ENCODE measurements at regions not wholly inside any gene's neighbourhood (a gene's known extent, or its start where the extent isn't known, plus 50 kb on each side); places are given as distances from the start of the nearest gene placed in this dataset.

DNA sequence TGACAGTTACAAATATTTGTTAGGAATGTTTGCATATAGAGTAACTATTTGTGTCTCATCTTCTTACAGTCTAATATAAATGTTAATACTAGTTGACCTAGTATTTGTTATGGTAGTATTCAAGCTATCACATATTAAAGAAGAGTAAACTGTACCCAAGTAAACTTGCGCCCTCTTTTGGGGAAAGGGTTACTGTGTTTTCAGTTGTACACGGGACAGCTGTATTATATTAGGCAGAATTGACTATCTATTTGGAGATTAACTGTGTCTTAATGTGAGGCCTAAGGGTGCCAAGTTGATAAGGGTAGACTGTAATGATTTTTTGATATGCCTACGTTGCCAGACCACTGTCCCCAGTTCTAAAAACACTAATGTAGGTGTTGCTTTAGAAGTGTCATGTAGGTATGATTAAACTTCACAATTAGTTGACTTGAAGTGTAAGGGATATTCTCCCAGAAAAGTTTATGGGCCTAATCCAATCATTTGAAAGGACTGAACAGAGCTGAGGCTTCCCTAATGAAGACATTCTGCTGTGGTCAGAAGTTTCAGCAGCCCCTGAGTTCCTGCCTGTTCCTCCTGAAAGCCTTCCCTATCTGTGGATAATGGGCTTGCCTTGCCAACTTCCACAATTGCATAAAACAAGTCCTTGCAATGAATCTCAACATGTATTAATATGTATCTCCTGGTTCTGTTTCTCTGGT lies 172.8 kb upstream of the CXCL13 start:
- TF ChIP-seq TAF1 (IDR thresholded peaks at IDR 0.05; ENCODE audit: borderline replicate concordance, insufficient read depth, low read length) = no peak
- TF ChIP-seq FOXP2 (optimal IDR thresholded peaks at IDR 0.05; ENCODE audit: borderline replicate concordance, extremely low read depth, extremely low read length, insufficient read depth) = no peak
- TF ChIP-seq, protein P1, sequence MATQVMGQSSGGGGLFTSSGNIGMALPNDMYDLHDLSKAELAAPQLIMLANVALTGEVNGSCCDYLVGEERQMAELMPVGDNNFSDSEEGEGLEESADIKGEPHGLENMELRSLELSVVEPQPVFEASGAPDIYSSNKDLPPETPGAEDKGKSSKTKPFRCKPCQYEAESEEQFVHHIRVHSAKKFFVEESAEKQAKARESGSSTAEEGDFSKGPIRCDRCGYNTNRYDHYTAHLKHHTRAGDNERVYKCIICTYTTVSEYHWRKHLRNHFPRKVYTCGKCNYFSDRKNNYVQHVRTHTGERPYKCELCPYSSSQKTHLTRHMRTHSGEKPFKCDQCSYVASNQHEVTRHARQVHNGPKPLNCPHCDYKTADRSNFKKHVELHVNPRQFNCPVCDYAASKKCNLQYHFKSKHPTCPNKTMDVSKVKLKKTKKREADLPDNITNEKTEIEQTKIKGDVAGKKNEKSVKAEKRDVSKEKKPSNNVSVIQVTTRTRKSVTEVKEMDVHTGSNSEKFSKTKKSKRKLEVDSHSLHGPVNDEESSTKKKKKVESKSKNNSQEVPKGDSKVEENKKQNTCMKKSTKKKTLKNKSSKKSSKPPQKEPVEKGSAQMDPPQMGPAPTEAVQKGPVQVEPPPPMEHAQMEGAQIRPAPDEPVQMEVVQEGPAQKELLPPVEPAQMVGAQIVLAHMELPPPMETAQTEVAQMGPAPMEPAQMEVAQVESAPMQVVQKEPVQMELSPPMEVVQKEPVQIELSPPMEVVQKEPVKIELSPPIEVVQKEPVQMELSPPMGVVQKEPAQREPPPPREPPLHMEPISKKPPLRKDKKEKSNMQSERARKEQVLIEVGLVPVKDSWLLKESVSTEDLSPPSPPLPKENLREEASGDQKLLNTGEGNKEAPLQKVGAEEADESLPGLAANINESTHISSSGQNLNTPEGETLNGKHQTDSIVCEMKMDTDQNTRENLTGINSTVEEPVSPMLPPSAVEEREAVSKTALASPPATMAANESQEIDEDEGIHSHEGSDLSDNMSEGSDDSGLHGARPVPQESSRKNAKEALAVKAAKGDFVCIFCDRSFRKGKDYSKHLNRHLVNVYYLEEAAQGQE (IDR thresholded peaks at IDR 0.05; ENCODE audit: insufficient read depth in 1 of 2, low read depth in 2 of 2, low read length in 2 of 2) = no peak
- no peak for TF ChIP-seq POLR2AphosphoS5 (IDR thresholded peaks at IDR 0.05; ENCODE audit: low read depth, low read length)
- TF ChIP-seq SIN3A (IDR thresholded peaks at IDR 0.05; ENCODE audit: borderline replicate concordance, insufficient read depth, low read length) = no peak

DNA sequence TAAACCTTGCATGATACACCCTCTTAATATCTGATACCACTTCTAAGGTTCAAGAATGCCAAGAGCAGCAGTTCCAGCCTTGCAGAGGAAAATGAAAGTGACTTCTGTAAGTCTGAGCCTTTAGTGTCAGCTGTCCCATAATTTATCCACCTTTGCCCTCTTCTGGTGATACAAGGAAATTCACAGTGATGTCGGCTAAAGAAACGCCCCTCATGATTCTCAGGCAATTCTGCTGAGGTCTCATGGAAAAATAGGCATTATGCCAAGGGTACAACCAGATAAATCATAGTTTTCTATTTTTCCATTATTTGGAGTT lies 172.2 kb upstream of the CXCL13 start:
- no peak for TF ChIP-seq POLR2AphosphoS5 (IDR thresholded peaks at IDR 0.05; ENCODE audit: low read depth, low read length)
- no peak for TF ChIP-seq TAF1 (IDR thresholded peaks at IDR 0.05; ENCODE audit: borderline replicate concordance, insufficient read depth, low read length)
- no peak for TF ChIP-seq FOXP2 (optimal IDR thresholded peaks at IDR 0.05; ENCODE audit: borderline replicate concordance, extremely low read depth, extremely low read length, insufficient read depth)
- no peak for TF ChIP-seq SIN3A (IDR thresholded peaks at IDR 0.05; ENCODE audit: borderline replicate concordance, insufficient read depth, low read length)
- TF ChIP-seq, protein P1 (IDR thresholded peaks at IDR 0.05; ENCODE audit: insufficient read depth in 1 of 2, low read depth in 2 of 2, low read length in 2 of 2) = no peak

DNA sequence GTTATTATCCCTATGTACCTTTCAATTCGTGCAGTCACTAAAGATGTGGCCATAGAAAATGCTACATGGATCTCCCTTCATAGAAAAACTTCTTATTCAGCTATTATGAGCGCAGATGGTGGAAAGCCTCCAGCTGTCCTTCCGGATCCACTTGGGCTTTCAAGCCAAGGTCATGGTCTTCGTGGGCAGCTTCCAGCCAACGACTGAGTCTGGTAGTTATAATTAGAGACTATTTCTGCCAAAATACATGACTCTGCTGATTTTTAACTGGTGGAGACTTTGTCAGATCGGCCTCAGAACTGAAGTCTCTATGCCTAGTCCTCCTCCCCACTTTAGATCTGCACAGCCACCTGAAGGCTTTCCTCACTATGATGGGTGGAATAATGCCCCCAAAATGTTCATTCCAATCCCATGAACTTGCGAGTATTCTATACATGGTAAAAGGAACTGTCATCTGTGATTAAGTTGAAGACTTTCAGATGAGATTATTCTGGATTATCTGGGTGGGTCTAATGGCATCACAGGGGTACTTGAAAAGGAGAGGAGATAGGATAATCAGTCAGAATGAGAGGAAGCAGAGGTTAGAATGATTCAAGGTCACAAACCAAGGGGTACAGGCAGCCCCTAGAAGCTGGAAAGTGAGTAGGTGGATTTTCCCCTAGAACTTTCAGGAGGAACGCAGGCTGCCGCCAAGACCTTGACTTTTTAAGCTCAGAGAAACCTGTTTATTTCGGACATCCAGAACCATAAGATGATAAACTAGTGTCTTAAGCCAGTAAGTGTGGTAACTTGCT lies 171.1 kb upstream of the CXCL13 start:
- TF ChIP-seq POLR2AphosphoS5 (IDR thresholded peaks at IDR 0.05; ENCODE audit: low read depth, low read length) = no peak
- no peak for TF ChIP-seq FOXP2 (optimal IDR thresholded peaks at IDR 0.05; ENCODE audit: borderline replicate concordance, extremely low read depth, extremely low read length, insufficient read depth)
- TF ChIP-seq TAF1 (IDR thresholded peaks at IDR 0.05; ENCODE audit: borderline replicate concordance, insufficient read depth, low read length) = no peak
- TF ChIP-seq, protein P1 (IDR thresholded peaks at IDR 0.05; ENCODE audit: insufficient read depth in 1 of 2, low read depth in 2 of 2, low read length in 2 of 2) = no peak
- TF ChIP-seq SIN3A (IDR thresholded peaks at IDR 0.05; ENCODE audit: borderline replicate concordance, insufficient read depth, low read length) = no peak

DNA sequence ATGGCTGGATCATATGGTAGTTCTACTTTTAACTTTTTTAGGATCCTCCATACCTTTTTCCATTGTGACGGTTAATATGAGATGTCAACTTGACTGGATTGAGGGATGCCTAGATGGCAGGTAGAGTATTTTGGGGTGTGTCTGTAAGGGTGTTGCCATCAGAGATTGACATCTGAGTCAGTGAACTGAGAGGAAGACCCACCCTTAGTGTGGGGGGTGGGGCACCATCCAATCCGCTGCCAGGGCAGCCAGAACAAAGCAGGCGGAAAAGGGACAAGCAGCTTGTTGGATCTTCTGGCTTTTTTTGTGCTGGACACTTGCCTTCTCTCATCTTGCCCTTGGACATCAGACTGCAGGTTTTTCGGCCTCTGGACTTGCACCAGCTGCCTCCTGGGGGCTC lies 168.5 kb upstream of the CXCL13 start:
- TF ChIP-seq SIN3A (IDR thresholded peaks at IDR 0.05; ENCODE audit: borderline replicate concordance, insufficient read depth, low read length) (no peak), TAF1 (IDR thresholded peaks at IDR 0.05; ENCODE audit: borderline replicate concordance, insufficient read depth, low read length) (no peak)
- TF ChIP-seq, protein P1 (IDR thresholded peaks at IDR 0.05; ENCODE audit: insufficient read depth in 1 of 2, low read depth in 2 of 2, low read length in 2 of 2) = no peak

All from PFSK-1 (cell line).